CD4-positive, alpha-beta memory T cell (primary cell): ENCODE measurements at regions not wholly inside any gene's neighbourhood (a gene's known extent, or its start where the extent isn't known, plus 50 kb on each side); places are given as distances from the start of the nearest gene placed in this dataset.

ENCODE experiments used
- CTCF ChIA-PET: fragments of 350-600 bp; sonication (Branson Sonifier 250); formaldehyde crosslinking; loops from one replicate; lab custom pipeline; 2021; ENCODE audit warnings: inconsistent platforms; ENCODE audit not compliant: partially characterized antibody; lab: Charles Lee
- POLR2A ChIA-PET: fragments of 350-600 bp; sonication (Branson Sonifier 250); formaldehyde crosslinking; loops from one replicate; lab custom pipeline; 2021; ENCODE audit not compliant: partially characterized antibody; lab: Charles Lee
- DNase-seq, 5 donors: peaks; one replicate each; pipeline versions ENCODE4 v3.0.0 to v3.0.0-alpha.2; 2020 to 2022; ENCODE audit warnings: mixed read lengths in 1 of 5
- H3K27ac ChIP-seq: one replicate; pipeline ENCODE4 v1.7.0; 2013; ENCODE audit warnings: low read depth, low read length
- H3K27me3 ChIP-seq: 2 replicates; pipeline ENCODE4 v1.7.0; 2013; ENCODE audit warnings: mild to moderate bottlenecking, low read length, moderate library complexity; ENCODE audit not compliant: insufficient read depth
- H3K36me3 ChIP-seq: 2 replicates; pipeline ENCODE4 v1.7.0; 2013; ENCODE audit warnings: mild to moderate bottlenecking, low read length, moderate library complexity; ENCODE audit not compliant: insufficient read depth
- H3K4me1 ChIP-seq: 2 replicates; pipeline ENCODE4 v1.7.0; 2013; ENCODE audit warnings: mild to moderate bottlenecking, low read length, moderate library complexity; ENCODE audit not compliant: insufficient read depth
- H3K4me3 ChIP-seq, 2 donors: one replicate each; pipeline ENCODE4 v1.7.0; 2013; ENCODE audit warnings: low read length in 2 of 2, mild to moderate bottlenecking in 1 of 2
- H3K9me3 ChIP-seq, 2 donors: one replicate each; pipeline ENCODE4 v1.7.0; 2013; ENCODE audit warnings: low read length in 2 of 2, control low read depth in 1 of 2; ENCODE audit not compliant: control insufficient read depth in 1 of 2
- H3K27ac Mint-ChIP-seq, 7 donors: one replicate each; pipeline ENCODE4 v1.8.0; 2020 to 2021; ENCODE audit warnings: mixed read lengths in 7 of 7, mild to moderate bottlenecking in 6 of 7, inconsistent platforms in 3 of 7, moderate library complexity in 3 of 7
- H3K27me3 Mint-ChIP-seq, 2 donors: one replicate each; pipeline ENCODE4 v1.8.0; 2020 to 2021; ENCODE audit warnings: mixed read lengths in 2 of 2
- H3K36me3 Mint-ChIP-seq, 2 donors: one replicate each; pipeline ENCODE4 v1.8.0; 2020 to 2021; ENCODE audit warnings: mixed read lengths in 2 of 2, inconsistent platforms in 1 of 2, mild to moderate bottlenecking in 1 of 2
- H3K4me1 Mint-ChIP-seq, 4 donors: one replicate each; pipeline ENCODE4 v1.8.0; 2020 to 2021; ENCODE audit warnings: mixed read lengths in 4 of 4, mild to moderate bottlenecking in 1 of 4
- H3K4me3 Mint-ChIP-seq, 8 donors: one replicate each; pipeline ENCODE4 v1.8.0; 2020 to 2021; ENCODE audit warnings: mixed read lengths in 8 of 8, mild to moderate bottlenecking in 7 of 8, moderate library complexity in 6 of 8, inconsistent platforms in 3 of 8
- H3K9me3 Mint-ChIP-seq, 8 donors: one replicate each; pipeline ENCODE4 v1.8.0; 2020 to 2021; ENCODE audit warnings: mixed read lengths in 8 of 8, mild to moderate bottlenecking in 5 of 8, inconsistent platforms in 3 of 8, moderate library complexity in 1 of 8
- intact Hi-C: fragments of 100-400 bp; cut with micrococcal nuclease; formaldehyde crosslinking; loops from one replicate; pipeline ENCODE4 v1.15.1; 2023

DNA sequence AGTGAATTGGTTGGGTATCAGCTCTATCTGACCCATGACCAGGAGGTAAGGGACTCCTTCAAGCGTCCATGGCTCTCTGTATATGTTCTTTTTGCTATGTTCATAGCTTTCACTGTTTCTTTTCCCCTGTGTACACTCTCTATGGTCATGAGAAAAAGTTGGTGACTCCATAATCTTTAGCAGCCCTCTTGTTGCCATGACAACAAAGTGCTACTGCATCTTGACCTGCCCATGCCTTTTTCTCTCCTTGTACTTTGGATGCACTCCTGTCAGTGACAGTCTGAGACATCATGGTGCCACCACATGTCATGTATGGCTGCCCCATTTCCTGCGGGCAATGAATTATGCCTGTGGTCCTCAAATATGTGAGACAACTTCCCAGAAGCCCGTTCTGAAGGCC lies 280.2 kb downstream of the TMEM121 start:
- Mint-ChIP-seq H3K4me3 (no peak overlapping the region), H3K9me3 (peaks cover 2 to 46% (median 29%) of the 10 kb centered on the region in 8 donors), H3K36me3 (peaks cover 0 to 3% of the 10 kb centered on the region in 2 donors), H3K4me1 (no peaks in the 10 kb centered on the region), H3K27me3 (peaks cover 10 to 18% of the 10 kb centered on the region in 2 donors), H3K27ac (no peak overlapping the region)
- POLR2A ChIA-PET: no interaction called here
- Histone ChIP-seq H3K27ac (no peak overlapping the region), H3K4me1 (no peaks in the 10 kb centered on the region), H3K9me3 (no peaks in the 10 kb centered on the region), H3K27me3 (no peaks in the 10 kb centered on the region), H3K36me3 (no peaks in the 10 kb centered on the region), H3K4me3 (no peak overlapping the region)
- intact Hi-C loops: no loop called here
- no peak for DNase-seq
- CTCF ChIA-PET: no interaction called here

- H3K27ac ChIP-seq: no peak overlapping the region
- Mint-ChIP-seq H3K4me3 (peak overlapping the region in 1 of 8 donors; percentile 8), H3K27ac (no peak overlapping the region), H3K27me3 (peaks cover 30 to 32% of the 10 kb centered on the region in 2 donors), H3K9me3 (peaks cover 0 to 9% (median 3%) of the 10 kb centered on the region in 8 donors), H3K4me1 (no peaks in the 10 kb centered on the region), H3K36me3 (no peaks in the 10 kb centered on the region)
- no peaks in the 10 kb centered on the region for H3K27me3 ChIP-seq
- H3K4me1 ChIP-seq: no peaks in the 10 kb centered on the region
- intact Hi-C loops: no loop called here
- CTCF ChIA-PET: no interaction called here
- H3K4me3 ChIP-seq: no peak overlapping the region
- no peak for DNase-seq
- POLR2A ChIA-PET: no interaction called here
- no peaks in the 10 kb centered on the region for H3K36me3 ChIP-seq
- no peaks in the 10 kb centered on the region for H3K9me3 ChIP-seq
Observed at GRCh38 chr14:105817971-105818711, 291.8 kb downstream of the TMEM121 start.

GRCh38 chr14:105818712-105819005 lies 292.3 kb downstream of the TMEM121 start:
- H3K4me3 Mint-ChIP-seq: no peak overlapping the region

DNA sequence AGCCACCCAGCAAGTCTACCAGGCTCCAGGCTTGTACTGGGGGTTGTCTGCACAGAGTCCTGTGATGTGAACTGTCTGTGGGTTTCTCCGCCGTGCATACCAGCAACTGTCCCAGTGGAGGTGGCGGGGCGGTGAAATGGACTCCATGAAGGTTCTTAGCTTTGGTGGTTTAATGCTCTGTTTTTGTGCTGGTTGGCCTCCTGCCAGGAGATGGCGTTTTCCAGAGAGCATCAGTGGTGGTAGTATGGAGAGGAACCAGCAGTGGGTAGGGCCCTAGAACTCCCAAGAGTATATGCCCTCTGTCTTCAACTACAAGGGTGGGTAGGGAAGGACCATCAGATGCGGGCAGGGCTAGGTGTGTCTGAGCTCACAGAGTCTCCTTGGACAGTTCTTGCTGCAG lies 303.8 kb downstream of the TMEM121 start:
- H3K4me3 ChIP-seq: no peak overlapping the region
- no peaks in the 10 kb centered on the region for H3K4me1 ChIP-seq
- intact Hi-C loops: no loop called here
- H3K27me3 ChIP-seq: no peaks in the 10 kb centered on the region
- no peaks in the 10 kb centered on the region for H3K4me1 Mint-ChIP-seq
- H3K4me3 Mint-ChIP-seq: no peak overlapping the region
- H3K9me3 Mint-ChIP-seq: peaks cover 0 to 10% (median 2%) of the 10 kb centered on the region in 8 donors
- H3K27me3 Mint-ChIP-seq: peaks cover 25 to 28% of the 10 kb centered on the region in 2 donors
- H3K36me3 Mint-ChIP-seq: no peaks in the 10 kb centered on the region
- no peaks in the 10 kb centered on the region for H3K36me3 ChIP-seq
- no peak overlapping the region for H3K27ac ChIP-seq
- ChIA-PET CTCF (no interaction called here), POLR2A (no interaction called here)
- H3K27ac Mint-ChIP-seq: no peak overlapping the region
- no peak for DNase-seq
- no peaks in the 10 kb centered on the region for H3K9me3 ChIP-seq

More at GRCh38 chr14:105818712-105819005, 292.3 kb downstream of the TMEM121 start:
- H3K36me3 Mint-ChIP-seq: no peaks in the 10 kb centered on the region
- H3K27ac Mint-ChIP-seq: no peak overlapping the region
- no peaks in the 10 kb centered on the region for H3K4me1 ChIP-seq
- no peaks in the 10 kb centered on the region for H3K36me3 ChIP-seq
- H3K27me3 ChIP-seq: no peaks in the 10 kb centered on the region
- peaks cover 30 to 32% of the 10 kb centered on the region in 2 donors for H3K27me3 Mint-ChIP-seq
- H3K9me3 ChIP-seq: no peaks in the 10 kb centered on the region
- no peak for DNase-seq
- CTCF ChIA-PET: no interaction called here
- POLR2A ChIA-PET: no interaction called here
- no peaks in the 10 kb centered on the region for H3K4me1 Mint-ChIP-seq
- H3K9me3 Mint-ChIP-seq: peaks cover 0 to 9% (median 3%) of the 10 kb centered on the region in 8 donors
- H3K27ac ChIP-seq: no peak overlapping the region
- intact Hi-C loops: no loop called here
- no peak overlapping the region for H3K4me3 ChIP-seq

DNA sequence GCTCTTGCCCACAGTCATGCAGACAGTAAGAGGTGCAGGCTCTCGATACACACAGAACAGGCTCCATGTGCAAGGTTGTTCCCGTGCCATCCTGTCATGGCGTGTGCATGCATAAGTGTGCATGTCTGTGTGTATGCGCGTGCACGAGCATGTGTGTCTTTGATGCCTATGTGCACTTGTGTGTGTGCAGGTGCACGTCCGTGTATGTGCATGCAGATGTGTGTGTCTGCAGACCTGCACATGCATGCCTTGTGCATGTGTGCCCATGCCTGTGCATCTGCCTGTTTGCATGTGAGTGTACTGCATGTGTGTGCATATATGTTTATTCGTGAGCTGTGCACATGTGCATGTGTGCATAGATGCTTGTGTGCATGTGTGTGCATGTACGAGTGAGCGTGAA lies 309.8 kb downstream of the TMEM121 start:
- no peak overlapping the region for H3K4me3 ChIP-seq
- H3K4me1 ChIP-seq: no peaks in the 10 kb centered on the region
- no peak overlapping the region for H3K4me3 Mint-ChIP-seq
- intact Hi-C loops: no loop called here
- no peaks in the 10 kb centered on the region for H3K27me3 ChIP-seq
- no peak for DNase-seq
- H3K27ac Mint-ChIP-seq: no peak overlapping the region
- H3K4me1 Mint-ChIP-seq: no peaks in the 10 kb centered on the region
- H3K36me3 ChIP-seq: no peaks in the 10 kb centered on the region
- peaks cover 5 to 15% of the 10 kb centered on the region in 2 donors for H3K27me3 Mint-ChIP-seq
- POLR2A ChIA-PET: no interaction called here
- no peaks in the 10 kb centered on the region for H3K36me3 Mint-ChIP-seq
- H3K9me3 Mint-ChIP-seq: no peaks in the 10 kb centered on the region
- CTCF ChIA-PET: no interaction called here
- no peak overlapping the region for H3K27ac ChIP-seq
- H3K9me3 ChIP-seq: no peaks in the 10 kb centered on the region

DNA sequence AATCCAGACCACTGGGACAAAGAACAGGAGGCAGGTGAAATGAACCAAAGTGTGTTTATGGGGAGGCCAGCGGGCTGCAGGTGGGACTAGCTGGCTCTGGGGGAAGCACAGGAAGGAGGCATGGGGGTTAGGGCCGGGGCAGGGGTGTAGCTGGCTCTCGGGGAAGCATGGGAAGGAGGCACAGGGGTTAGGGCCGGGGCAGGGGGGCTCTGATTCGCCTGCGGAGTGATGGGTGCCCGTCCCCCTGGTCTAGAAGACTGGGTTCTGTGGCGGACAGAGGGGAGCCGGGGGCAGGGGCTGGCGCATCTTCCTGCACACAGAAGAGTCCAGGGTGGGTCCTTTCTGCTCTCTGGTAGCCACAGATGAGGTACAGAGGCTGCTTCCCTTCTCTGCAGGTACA lies 310.3 kb downstream of the TMEM121 start:
- H3K4me3 ChIP-seq: no peak overlapping the region
- no peak overlapping the region for H3K27ac Mint-ChIP-seq
- H3K4me3 Mint-ChIP-seq: no peak overlapping the region
- H3K4me1 ChIP-seq: no peaks in the 10 kb centered on the region
- CTCF ChIA-PET: no interaction called here
- H3K27me3 Mint-ChIP-seq: peaks cover 3 to 13% of the 10 kb centered on the region in 2 donors
- H3K36me3 ChIP-seq: no peaks in the 10 kb centered on the region
- DNase-seq: no peak
- H3K27me3 ChIP-seq: no peaks in the 10 kb centered on the region
- no peaks in the 10 kb centered on the region for H3K4me1 Mint-ChIP-seq
- intact Hi-C loops: no loop called here
- H3K9me3 Mint-ChIP-seq: no peaks in the 10 kb centered on the region
- no peaks in the 10 kb centered on the region for H3K9me3 ChIP-seq
- POLR2A ChIA-PET: no interaction called here
- no peak overlapping the region for H3K27ac ChIP-seq
- no peaks in the 10 kb centered on the region for H3K36me3 Mint-ChIP-seq

DNA sequence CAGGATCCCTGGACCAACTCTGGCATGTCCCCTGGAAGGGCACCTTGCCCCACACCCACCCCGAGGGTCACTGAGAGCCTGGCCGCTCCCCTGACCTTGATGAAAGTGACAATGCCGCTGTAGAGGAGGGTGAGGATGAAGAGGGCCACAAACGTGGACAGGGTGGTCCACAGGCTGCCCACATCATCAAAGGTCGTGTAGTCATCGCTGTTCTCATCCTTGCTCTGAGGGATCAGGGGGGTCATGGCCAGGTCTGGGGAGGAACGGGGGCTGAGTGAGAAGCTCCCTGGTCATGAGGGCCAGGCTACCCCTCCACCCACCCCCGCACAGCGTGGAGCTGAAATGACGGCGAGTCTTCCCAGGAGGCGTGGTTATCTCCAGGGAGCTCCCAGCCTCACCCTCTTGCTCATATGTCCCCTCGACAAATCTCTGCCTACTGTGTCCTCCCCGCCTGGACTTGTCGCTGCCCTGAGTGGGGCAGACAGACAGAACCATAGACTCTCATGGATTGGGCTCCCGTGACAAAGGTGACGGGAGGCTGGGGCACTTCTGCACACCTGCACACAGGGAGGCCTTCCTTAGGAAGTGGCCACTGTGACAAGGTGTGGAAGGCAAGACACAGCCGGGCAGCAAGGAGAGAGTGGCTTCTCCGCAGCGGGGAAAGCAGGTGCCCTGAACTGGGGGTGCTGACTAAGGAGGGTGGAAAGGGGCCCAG lies 311.1 kb downstream of the TMEM121 start:
- Mint-ChIP-seq H3K9me3 (no peaks in the 10 kb centered on the region), H3K36me3 (no peaks in the 10 kb centered on the region), H3K4me3 (no peak overlapping the region), H3K27me3 (peaks cover 3 to 18% of the 10 kb centered on the region in 2 donors), H3K4me1 (no peaks in the 10 kb centered on the region), H3K27ac (no peak overlapping the region)
- no peak for DNase-seq
- H3K27me3 ChIP-seq: no peaks in the 10 kb centered on the region
- ChIA-PET POLR2A (no interaction called here), CTCF (no interaction called here)
- no peak overlapping the region for H3K4me3 ChIP-seq
- H3K4me1 ChIP-seq: no peaks in the 10 kb centered on the region
- H3K27ac ChIP-seq: no peak overlapping the region
- no peaks in the 10 kb centered on the region for H3K9me3 ChIP-seq
- intact Hi-C loops: no loop called here
- H3K36me3 ChIP-seq: no peaks in the 10 kb centered on the region
